ENCODE measurements at regions not wholly inside any gene's neighbourhood (a gene's known extent, or its start where the extent isn't known, plus 50 kb on each side); places are given as distances from the start of the nearest gene placed in this dataset.

DNA sequence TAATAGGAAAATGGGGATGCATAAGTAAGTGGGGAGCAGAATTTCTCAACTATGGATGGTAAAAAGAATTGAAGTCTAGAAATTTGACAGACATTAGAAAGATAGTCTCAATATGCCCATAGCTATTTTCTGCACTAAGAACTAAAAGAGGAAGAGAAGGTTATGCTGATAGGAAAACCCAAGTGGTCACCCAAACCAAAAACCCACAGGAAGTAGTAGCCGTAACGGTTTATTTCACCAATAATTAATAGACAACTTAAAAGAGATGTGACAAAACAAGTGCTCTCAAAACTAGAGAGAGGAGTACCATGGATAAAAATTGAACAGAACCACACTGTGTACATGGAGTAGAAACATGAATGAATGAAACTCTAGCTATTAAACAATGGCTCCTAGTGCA is 295.4 kb downstream of the FSCB start:
- Histone ChIP-seq H3K79me2 (replicated peaks; ENCODE audit: insufficient read depth) (no peaks in the 10 kb centered on the region), H3F3A (replicated peaks; ENCODE audit: low read depth) (no peaks in the 10 kb centered on the region), H3K4me1 (ENCODE audit: insufficient read depth) (no peaks in the 10 kb centered on the region), H2AFZ (no peak overlapping the region), H3K4me3 (no peak overlapping the region), H3K27ac (ENCODE audit: low read depth) (no peak overlapping the region), H3K36me3 (ENCODE audit: insufficient read depth) (peaks cover 7% of the 10 kb centered on the region; the same call in 1 of the 2 replicates), H3K9me2 (ENCODE audit: insufficient read depth) (no peaks in the 10 kb centered on the region), H3K4me2 (no peak overlapping the region), H3K27me3 (ENCODE audit: insufficient read depth) (no peaks in the 10 kb centered on the region), H4K20me1 (replicated peaks; ENCODE audit: insufficient read depth) (no peaks in the 10 kb centered on the region)
- peaks cover 18% of the 10 kb centered on the region for H3K9me3 Mint-ChIP-seq
- H3K36me3 Mint-ChIP-seq (ENCODE audit: low read depth), result no peaks in the 10 kb centered on the region; the same call in 2 of the 3 replicates
- no peak for TF ChIP-seq JUNB (IDR thresholded peaks at IDR 0.05; ENCODE audit: unreplicated experiment)
- TF ChIP-seq CREB1 (CRISPR knock-in tag; IDR thresholded peaks at IDR 0.05; ENCODE audit: low read depth), result no peak
- TF ChIP-seq, protein P1, sequence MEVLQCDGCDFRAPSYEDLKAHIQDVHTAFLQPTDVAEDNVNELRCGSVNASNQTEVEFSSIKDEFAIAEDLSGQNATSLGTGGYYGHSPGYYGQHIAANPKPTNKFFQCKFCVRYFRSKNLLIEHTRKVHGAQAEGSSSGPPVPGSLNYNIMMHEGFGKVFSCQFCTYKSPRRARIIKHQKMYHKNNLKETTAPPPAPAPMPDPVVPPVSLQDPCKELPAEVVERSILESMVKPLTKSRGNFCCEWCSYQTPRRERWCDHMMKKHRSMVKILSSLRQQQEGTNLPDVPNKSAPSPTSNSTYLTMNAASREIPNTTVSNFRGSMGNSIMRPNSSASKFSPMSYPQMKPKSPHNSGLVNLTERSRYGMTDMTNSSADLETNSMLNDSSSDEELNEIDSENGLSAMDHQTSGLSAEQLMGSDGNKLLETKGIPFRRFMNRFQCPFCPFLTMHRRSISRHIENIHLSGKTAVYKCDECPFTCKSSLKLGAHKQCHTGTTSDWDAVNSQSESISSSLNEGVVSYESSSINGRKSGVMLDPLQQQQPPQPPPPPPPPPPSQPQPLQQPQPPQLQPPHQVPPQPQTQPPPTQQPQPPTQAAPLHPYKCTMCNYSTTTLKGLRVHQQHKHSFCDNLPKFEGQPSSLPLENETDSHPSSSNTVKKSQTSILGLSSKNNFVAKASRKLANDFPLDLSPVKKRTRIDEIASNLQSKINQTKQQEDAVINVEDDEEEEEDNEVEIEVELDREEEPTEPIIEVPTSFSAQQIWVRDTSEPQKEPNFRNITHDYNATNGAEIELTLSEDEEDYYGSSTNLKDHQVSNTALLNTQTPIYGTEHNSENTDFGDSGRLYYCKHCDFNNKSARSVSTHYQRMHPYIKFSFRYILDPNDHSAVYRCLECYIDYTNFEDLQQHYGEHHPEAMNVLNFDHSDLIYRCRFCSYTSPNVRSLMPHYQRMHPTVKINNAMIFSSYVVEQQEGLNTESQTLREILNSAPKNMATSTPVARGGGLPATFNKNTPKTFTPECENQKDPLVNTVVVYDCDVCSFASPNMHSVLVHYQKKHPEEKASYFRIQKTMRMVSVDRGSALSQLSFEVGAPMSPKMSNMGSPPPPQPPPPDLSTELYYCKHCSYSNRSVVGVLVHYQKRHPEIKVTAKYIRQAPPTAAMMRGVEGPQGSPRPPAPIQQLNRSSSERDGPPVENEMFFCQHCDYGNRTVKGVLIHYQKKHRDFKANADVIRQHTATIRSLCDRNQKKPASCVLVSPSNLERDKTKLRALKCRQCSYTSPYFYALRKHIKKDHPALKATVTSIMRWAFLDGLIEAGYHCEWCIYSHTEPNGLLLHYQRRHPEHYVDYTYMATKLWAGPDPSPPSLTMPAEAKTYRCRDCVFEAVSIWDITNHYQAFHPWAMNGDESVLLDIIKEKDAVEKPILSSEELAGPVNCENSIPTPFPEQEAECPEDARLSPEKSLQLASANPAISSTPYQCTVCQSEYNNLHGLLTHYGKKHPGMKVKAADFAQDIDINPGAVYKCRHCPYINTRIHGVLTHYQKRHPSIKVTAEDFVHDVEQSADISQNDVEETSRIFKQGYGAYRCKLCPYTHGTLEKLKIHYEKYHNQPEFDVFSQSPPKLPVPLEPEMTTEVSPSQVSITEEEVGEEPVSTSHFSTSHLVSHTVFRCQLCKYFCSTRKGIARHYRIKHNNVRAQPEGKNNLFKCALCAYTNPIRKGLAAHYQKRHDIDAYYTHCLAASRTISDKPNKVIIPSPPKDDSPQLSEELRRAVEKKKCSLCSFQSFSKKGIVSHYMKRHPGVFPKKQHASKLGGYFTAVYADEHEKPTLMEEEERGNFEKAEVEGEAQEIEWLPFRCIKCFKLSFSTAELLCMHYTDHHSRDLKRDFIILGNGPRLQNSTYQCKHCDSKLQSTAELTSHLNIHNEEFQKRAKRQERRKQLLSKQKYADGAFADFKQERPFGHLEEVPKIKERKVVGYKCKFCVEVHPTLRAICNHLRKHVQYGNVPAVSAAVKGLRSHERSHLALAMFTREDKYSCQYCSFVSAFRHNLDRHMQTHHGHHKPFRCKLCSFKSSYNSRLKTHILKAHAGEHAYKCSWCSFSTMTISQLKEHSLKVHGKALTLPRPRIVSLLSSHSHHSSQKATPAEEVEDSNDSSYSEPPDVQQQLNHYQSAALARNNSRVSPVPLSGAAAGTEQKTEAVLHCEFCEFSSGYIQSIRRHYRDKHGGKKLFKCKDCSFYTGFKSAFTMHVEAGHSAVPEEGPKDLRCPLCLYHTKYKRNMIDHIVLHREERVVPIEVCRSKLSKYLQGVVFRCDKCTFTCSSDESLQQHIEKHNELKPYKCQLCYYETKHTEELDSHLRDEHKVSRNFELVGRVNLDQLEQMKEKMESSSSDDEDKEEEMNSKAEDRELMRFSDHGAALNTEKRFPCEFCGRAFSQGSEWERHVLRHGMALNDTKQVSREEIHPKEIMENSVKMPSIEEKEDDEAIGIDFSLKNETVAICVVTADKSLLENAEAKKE (CRISPR knock-in tag; IDR thresholded peaks at IDR 0.05), result no peak
- TF ChIP-seq ZNF114 (CRISPR knock-in tag; IDR thresholded peaks at IDR 0.05), result no peak
- TF ChIP-seq, protein P2, sequence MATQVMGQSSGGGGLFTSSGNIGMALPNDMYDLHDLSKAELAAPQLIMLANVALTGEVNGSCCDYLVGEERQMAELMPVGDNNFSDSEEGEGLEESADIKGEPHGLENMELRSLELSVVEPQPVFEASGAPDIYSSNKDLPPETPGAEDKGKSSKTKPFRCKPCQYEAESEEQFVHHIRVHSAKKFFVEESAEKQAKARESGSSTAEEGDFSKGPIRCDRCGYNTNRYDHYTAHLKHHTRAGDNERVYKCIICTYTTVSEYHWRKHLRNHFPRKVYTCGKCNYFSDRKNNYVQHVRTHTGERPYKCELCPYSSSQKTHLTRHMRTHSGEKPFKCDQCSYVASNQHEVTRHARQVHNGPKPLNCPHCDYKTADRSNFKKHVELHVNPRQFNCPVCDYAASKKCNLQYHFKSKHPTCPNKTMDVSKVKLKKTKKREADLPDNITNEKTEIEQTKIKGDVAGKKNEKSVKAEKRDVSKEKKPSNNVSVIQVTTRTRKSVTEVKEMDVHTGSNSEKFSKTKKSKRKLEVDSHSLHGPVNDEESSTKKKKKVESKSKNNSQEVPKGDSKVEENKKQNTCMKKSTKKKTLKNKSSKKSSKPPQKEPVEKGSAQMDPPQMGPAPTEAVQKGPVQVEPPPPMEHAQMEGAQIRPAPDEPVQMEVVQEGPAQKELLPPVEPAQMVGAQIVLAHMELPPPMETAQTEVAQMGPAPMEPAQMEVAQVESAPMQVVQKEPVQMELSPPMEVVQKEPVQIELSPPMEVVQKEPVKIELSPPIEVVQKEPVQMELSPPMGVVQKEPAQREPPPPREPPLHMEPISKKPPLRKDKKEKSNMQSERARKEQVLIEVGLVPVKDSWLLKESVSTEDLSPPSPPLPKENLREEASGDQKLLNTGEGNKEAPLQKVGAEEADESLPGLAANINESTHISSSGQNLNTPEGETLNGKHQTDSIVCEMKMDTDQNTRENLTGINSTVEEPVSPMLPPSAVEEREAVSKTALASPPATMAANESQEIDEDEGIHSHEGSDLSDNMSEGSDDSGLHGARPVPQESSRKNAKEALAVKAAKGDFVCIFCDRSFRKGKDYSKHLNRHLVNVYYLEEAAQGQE (IDR thresholded peaks at IDR 0.05; ENCODE audit: unreplicated experiment), result no peak
- no peak for TF ChIP-seq EZH2phosphoT487 (IDR thresholded peaks at IDR 0.05; ENCODE audit: unreplicated experiment)
- no peak for TF ChIP-seq ZNF331 (CRISPR knock-in tag; IDR thresholded peaks at IDR 0.05; ENCODE audit: low read depth)
- TF ChIP-seq, protein P3, sequence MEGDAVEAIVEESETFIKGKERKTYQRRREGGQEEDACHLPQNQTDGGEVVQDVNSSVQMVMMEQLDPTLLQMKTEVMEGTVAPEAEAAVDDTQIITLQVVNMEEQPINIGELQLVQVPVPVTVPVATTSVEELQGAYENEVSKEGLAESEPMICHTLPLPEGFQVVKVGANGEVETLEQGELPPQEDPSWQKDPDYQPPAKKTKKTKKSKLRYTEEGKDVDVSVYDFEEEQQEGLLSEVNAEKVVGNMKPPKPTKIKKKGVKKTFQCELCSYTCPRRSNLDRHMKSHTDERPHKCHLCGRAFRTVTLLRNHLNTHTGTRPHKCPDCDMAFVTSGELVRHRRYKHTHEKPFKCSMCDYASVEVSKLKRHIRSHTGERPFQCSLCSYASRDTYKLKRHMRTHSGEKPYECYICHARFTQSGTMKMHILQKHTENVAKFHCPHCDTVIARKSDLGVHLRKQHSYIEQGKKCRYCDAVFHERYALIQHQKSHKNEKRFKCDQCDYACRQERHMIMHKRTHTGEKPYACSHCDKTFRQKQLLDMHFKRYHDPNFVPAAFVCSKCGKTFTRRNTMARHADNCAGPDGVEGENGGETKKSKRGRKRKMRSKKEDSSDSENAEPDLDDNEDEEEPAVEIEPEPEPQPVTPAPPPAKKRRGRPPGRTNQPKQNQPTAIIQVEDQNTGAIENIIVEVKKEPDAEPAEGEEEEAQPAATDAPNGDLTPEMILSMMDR (conservative IDR thresholded peaks at IDR 0.05; ENCODE audit: low read depth in 2 of 2), result no peak
- TF ChIP-seq, protein P4, sequence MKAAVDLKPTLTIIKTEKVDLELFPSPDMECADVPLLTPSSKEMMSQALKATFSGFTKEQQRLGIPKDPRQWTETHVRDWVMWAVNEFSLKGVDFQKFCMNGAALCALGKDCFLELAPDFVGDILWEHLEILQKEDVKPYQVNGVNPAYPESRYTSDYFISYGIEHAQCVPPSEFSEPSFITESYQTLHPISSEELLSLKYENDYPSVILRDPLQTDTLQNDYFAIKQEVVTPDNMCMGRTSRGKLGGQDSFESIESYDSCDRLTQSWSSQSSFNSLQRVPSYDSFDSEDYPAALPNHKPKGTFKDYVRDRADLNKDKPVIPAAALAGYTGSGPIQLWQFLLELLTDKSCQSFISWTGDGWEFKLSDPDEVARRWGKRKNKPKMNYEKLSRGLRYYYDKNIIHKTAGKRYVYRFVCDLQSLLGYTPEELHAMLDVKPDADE (IDR thresholded peaks at IDR 0.05), result no peak
- TF ChIP-seq EZH2 (IDR thresholded peaks at IDR 0.05; ENCODE audit: low read depth, unreplicated experiment), result no peak
- TF ChIP-seq STAT1 (IDR thresholded peaks at IDR 0.05; ENCODE audit: unreplicated experiment), result no peak
- H3K4me1 Mint-ChIP-seq, result no peaks in the 10 kb centered on the region
- H3K4me3 Mint-ChIP-seq, result no peak overlapping the region
- ATAC-seq, result no peak
- H3K27ac Mint-ChIP-seq, result no peak overlapping the region
- no peaks in the 10 kb centered on the region for H3K27me3 Mint-ChIP-seq (ENCODE audit: insufficient read depth, low read depth, poor library complexity)
- DNase-seq (ENCODE audit: low spot score), result no peak

All from GM23338 (cell line).